Activated CD8-positive, alpha-beta T cell treated with anti-CD3 and anti-CD28 coated beads for 36 hours (primary cell): ENCODE measurements at regions not wholly inside any gene's neighbourhood (a gene's known extent, or its start where the extent isn't known, plus 50 kb on each side); places are given as distances from the start of the nearest gene placed in this dataset.

Experiments used
- ATAC-seq: fragments of 200-7000 bp; cut with Tn5 transposase; one replicate; pipeline ENCODE4 v1.10.0; 2021; ENCODE audit warnings: mild to moderate bottlenecking, moderate library complexity
- CTCF ChIA-PET: fragments of 350-600 bp; sonication (Branson Sonifier 250); formaldehyde crosslinking; loops from one replicate; lab custom pipeline; 2021; ENCODE audit warnings: antibody characterized with exemption; lab: Charles Lee
- POLR2A ChIA-PET: fragments of 350-600 bp; sonication (Branson Sonifier 250); formaldehyde crosslinking; loops from one replicate; lab custom pipeline; 2021; ENCODE audit warnings: antibody characterized with exemption; lab: Charles Lee
- DNase-seq: peaks from one replicate; pipeline ENCODE4 v3.0.0-alpha.2; 2020
- H3K27ac Mint-ChIP-seq: one replicate; pipeline ENCODE4 v1.8.0; 2021; ENCODE audit warnings: mild to moderate bottlenecking, mixed read lengths
- H3K27me3 Mint-ChIP-seq: one replicate; pipeline ENCODE4 v1.8.0; 2021; ENCODE audit warnings: mixed read lengths
- H3K36me3 Mint-ChIP-seq: one replicate; pipeline ENCODE4 v1.8.0; 2021; ENCODE audit warnings: low read depth, mixed read lengths
- H3K4me1 Mint-ChIP-seq: one replicate; pipeline ENCODE4 v1.8.0; 2021; ENCODE audit warnings: low read depth, mixed read lengths
- H3K4me3 Mint-ChIP-seq: one replicate; pipeline ENCODE4 v1.8.0; 2021; ENCODE audit warnings: mild to moderate bottlenecking, moderate library complexity, mixed read lengths
- H3K9me3 Mint-ChIP-seq: one replicate; pipeline ENCODE4 v1.8.0; 2021; ENCODE audit warnings: mixed read lengths
- CTCF ChIP-seq: fragments of 200-600 bp; IDR thresholded peaks from one replicate; pipeline ENCODE4 v1.8.0; 2022; ENCODE audit warnings: antibody characterized with exemption, mild to moderate bottlenecking
- intact Hi-C: fragments of 100-400 bp; cut with micrococcal nuclease; formaldehyde crosslinking; loops from one replicate; pipeline ENCODE4 v1.10.0; 2022

GRCh38 chr2:120566331-120567035 lies 169.2 kb upstream of the GLI2 start:
- Mint-ChIP-seq H3K4me1 (no peaks in the 10 kb centered on the region), H3K9me3 (no peaks in the 10 kb centered on the region), H3K4me3 (no peak overlapping the region), H3K27me3 (peaks cover 2% of the 10 kb centered on the region), H3K27ac (no peak overlapping the region), H3K36me3 (no peaks in the 10 kb centered on the region)
- ATAC-seq (no peak), DNase-seq (no peak)
- intact Hi-C loops = no loop called here
- CTCF ChIA-PET = no interaction called here
- TF ChIP-seq CTCF = no peak
- POLR2A ChIA-PET = no interaction called here

GRCh38 chr2:120567128-120567527 lies 168.5 kb upstream of the GLI2 start:
- ATAC-seq (no peak), DNase-seq (no peak)
- no peaks in the 10 kb centered on the region for H3K4me1 Mint-ChIP-seq
- CTCF ChIA-PET = no interaction called here
- H3K36me3 Mint-ChIP-seq = no peaks in the 10 kb centered on the region
- H3K9me3 Mint-ChIP-seq = no peaks in the 10 kb centered on the region
- H3K27ac Mint-ChIP-seq = no peak overlapping the region
- POLR2A ChIA-PET = no interaction called here
- H3K27me3 Mint-ChIP-seq = peaks cover 2% of the 10 kb centered on the region
- no peak for TF ChIP-seq CTCF
- H3K4me3 Mint-ChIP-seq = no peak overlapping the region
- intact Hi-C loops = no loop called here

GRCh38 chr2:120568089-120568974 lies 167.3 kb upstream of the GLI2 start:
- intact Hi-C loops = no loop called here
- DNase-seq (no peak), ATAC-seq (no peak)
- Mint-ChIP-seq H3K9me3 (no peaks in the 10 kb centered on the region), H3K27ac (no peak overlapping the region), H3K4me3 (no peak overlapping the region), H3K36me3 (no peaks in the 10 kb centered on the region), H3K4me1 (no peaks in the 10 kb centered on the region), H3K27me3 (peaks cover 2% of the 10 kb centered on the region)
- TF ChIP-seq CTCF = no peak
- POLR2A ChIA-PET = no interaction called here
- CTCF ChIA-PET = no interaction called here

- no peak overlapping the region for H3K4me3 Mint-ChIP-seq
- ATAC-seq (no peak), DNase-seq (no peak)
- no peaks in the 10 kb centered on the region for H3K9me3 Mint-ChIP-seq
- no peak overlapping the region for H3K27ac Mint-ChIP-seq
- POLR2A ChIA-PET = no interaction called here
- no peak for TF ChIP-seq CTCF
- H3K36me3 Mint-ChIP-seq = no peaks in the 10 kb centered on the region
- CTCF ChIA-PET = no interaction called here
- intact Hi-C loops = no loop called here
- H3K4me1 Mint-ChIP-seq = no peaks in the 10 kb centered on the region
- H3K27me3 Mint-ChIP-seq = peaks cover 2% of the 10 kb centered on the region
Observed at GRCh38 chr2:120568975-120569268, 166.7 kb upstream of the GLI2 start.

GRCh38 chr2:120570001-120570400 lies 165.7 kb upstream of the GLI2 start:
- Mint-ChIP-seq H3K36me3 (no peaks in the 10 kb centered on the region), H3K4me1 (no peaks in the 10 kb centered on the region), H3K27me3 (peaks cover 3% of the 10 kb centered on the region), H3K4me3 (no peak overlapping the region), H3K27ac (no peak overlapping the region), H3K9me3 (no peaks in the 10 kb centered on the region)
- intact Hi-C loops = no loop called here
- ChIA-PET POLR2A (no interaction called here), CTCF (no interaction called here)
- ATAC-seq (no peak), DNase-seq (no peak)
- TF ChIP-seq CTCF = no peak
